Stimulated activated CD4-positive, alpha-beta T cell treated with anti-CD3 and anti-CD28 coated beads, Interleukin-15, amount 100 ng/mL, for 24 hours (primary cell): ENCODE measurements at regions not wholly inside any gene's neighbourhood (a gene's known extent, or its start where the extent isn't known, plus 50 kb on each side); places are given as distances from the start of the nearest gene placed in this dataset.
"Not testable (repeated sequence)": the region's sequence is repeated elsewhere in the genome, so short reads cannot be mapped to it uniquely, and the experiment has no call there.

Experiments used
- DNase-seq: peaks from one replicate; pipeline ENCODE4 v3.0.0-alpha.2; 2020

DNA sequence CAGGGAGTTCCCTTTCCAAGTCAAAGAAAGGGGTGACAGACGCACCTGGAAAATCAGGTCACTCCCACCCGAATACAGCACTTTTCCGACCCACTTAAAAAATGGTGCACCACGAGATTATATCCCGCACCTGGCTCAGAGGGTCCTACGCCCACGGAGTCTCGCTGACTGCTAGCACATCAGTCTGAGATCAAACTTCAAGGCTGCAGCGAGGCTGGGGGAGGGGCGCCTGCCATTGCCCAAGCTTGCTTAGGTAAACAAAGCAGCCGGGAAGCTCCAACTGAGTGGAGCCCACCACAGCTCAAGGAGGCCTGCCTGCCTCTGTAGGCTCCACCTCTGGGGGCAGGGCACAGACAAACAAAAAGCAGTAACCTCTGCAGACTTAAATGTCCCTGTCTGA lies 277.8 kb upstream of the ARHGAP42 start:
- DNase-seq = not testable (repeated sequence)

DNA sequence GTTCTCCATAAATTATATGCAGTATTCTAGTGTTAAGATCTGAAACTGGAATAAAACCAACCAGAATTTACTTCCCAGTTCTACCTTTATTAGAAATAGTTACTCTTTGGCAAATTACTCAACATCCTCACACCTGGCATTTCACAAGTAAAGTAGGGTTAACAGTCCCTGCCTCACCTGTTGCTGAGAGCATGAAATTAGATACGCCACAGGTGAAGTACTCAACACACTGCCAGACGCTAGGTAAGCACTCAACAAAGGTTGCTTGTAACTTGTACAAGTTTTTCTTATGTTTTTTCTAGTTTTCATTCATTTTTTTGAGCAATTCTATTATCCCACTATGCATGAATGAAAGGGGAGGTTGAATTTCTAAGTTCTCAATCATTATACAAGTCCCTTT lies 267.6 kb upstream of the ARHGAP42 start:
- DNase-seq = no peak

DNA sequence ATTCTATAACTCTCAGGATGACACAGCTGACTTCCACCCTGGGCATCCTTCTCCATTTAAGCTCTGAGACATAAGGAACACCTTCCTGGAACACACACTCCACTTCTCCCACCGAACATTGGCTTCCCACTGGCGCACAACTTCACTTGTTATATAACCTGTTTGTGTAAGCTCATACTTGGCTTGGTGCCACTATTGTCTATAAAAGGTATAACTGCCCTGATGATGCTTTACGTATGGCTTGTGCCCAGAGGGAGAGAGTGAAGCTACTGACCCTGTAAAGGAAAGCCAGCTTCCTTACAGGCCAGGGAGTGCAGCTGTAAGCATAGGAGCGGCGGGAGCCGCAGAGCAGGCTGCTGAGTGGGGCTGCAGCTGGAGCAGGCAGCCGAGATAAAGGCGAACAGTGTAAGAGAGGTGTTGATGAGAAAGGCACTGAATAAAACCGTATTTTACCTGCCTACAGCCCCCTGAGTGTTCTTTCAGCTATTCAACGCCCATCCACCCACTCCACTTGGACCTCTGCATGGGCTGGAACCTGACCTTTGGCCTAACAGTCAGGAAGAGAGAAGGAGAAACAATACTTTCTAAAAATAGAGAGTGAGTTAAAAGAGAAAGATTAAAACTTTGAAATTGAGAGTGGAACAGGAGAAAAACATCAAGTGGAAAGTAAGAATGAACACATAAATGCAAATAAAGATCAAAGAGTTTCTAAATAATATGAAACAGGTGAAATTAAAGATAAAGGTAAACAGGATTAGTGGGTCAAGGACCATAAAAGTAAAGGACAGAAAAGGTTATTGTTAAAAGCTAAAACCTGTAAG lies 252.1 kb upstream of the ARHGAP42 start:
- DNase-seq = no peak

DNA sequence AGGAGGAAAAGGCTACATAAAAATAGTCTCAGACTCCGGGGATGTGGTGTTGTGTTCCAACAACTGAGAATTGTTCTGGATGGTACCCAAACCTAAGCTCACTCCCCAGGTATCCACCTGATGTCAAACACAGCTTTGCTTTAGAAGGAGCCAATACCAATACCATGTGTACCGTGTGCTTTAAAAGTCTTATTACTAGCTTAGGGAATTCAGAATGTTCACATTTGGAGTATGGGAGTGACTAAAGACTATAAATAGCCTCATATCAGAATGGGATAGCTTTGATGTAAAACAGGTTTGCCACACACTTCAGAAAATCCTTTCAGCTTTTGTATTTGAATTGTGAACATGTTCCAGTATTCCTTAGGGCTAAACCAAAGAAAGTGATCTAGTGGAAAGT lies 248.7 kb upstream of the ARHGAP42 start:
- DNase-seq = no peak

DNA sequence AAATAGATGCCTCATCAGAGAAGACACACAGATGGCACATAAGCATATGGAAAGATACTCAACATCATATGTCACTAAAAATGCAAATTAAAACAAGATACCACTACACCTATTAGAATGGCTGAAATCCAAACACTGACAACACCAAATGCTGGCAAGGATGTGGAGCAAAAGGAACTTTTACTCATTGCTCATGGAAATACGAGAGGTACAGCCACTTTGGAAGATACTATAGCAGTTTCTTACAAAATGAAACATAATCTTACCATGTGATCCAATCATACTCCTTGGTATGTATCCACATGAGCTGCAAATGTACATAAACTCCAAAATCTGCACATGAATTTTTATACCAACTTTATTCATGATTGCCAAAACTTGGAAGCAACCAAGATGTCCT lies 246.0 kb upstream of the ARHGAP42 start:
- DNase-seq = no peak

DNA sequence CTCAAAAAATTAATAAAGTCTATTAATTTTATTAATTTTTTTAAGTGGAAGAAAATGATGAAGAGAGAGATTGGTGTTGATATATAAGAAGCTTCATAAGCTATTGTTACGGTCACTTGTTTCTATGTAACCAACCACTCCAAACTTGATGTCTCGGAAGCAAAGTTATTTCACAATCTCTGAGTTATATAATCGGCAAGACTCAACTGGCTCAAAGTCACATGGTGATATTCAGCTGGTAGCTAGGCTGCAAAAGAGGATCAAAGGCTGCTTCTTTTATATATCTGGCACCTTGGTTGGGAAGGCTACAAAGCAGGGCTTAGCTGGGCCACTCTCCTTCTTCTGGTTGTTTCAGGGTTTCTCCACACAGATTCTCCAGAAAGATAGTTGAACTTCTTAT lies 245.1 kb upstream of the ARHGAP42 start:
- no peak for DNase-seq

DNA sequence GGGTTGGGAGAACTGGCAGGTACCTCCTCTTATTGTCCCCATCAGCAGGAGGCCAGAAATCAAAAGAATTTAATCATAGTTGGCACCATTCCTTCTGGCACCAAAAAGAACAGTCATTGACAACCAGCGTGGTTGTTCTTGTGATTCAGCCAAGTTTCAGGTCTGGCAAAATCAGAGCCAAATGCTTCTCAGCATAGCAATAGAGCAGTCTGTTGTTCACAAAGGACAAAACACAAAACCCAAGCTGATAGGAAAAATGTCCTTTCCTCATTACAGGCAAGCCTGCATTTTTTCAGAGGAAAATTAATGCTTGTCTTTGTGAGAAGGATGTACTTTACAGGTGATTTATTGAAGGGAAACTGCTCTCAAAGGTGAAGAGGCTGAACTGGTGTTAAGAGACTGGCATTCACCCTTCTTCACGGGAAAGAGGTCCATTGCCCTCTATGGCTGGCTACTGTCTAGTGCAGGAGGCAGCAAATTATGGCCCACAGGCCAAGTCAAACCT lies 241.8 kb upstream of the ARHGAP42 start:
- DNase-seq = no peak

DNA sequence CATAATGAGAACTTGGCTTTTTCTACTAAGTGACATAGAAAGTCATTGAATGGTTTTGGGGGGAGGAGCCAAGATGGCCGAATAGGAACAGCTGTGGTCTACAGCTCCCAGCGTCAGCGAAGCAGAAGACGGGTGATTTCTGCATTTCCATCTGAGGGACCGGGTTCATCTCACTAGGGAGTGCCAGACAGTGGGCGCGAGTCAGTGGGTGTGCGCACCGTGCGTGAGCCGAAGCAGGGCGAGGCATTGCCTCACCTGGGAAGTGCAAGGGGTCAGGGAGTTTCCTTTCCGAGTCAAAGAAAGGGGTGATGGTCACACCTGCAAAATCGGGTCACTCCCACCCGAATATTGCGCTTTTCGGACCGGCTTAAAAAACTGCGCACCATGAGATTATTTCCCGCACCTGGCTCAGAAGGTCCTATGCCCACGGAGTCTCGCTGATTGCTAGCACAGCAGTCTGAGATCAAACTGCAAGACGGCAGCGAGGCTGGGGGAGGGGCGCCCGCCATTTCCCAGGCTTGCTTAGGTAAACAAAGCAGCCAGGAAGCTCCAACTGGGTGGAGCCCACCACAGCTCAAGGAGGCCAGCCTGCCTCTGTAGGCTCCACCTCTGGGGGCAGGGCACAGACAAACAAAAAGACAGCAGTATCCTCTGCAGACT lies 235.2 kb upstream of the ARHGAP42 start:
- not testable (repeated sequence) for DNase-seq

DNA sequence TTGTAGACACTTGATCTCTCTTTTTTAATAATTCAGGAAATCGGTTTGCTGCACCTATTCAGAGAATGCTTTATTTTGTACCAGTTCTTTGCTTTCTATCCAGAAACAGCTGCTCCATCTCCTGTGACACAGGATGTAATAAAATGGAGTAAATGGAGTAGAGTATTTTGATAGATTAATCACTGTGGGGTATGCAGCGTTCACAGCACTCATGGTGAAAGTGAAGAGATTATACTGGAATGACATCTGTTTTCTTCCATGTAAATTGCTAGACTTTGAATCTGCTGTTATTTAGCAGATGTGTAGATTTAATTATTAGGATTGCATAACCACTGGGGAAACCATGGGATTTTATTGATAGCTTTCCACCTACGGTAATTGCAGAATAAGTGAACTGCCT lies 227.3 kb upstream of the ARHGAP42 start:
- DNase-seq = no peak

DNA sequence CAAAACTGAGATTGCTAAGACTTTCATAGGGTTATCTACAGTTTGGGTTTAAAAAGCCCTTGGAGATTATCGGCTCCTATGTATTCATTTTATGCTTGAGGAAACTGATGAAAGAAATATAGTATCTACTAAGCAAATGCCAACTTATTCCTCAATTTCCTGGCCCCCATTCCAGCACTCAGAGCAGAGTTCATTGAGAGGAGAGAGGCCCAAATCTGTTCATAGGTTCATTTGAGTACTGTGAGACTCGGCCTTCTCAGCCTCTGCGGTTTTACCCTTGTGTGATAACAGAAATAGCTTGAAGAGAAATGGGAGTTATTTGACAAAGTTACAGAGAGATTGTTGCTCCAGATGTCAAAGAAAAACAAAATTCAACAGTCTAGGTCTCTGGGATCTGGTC lies 226.7 kb upstream of the ARHGAP42 start:
- DNase-seq = no peak

DNA sequence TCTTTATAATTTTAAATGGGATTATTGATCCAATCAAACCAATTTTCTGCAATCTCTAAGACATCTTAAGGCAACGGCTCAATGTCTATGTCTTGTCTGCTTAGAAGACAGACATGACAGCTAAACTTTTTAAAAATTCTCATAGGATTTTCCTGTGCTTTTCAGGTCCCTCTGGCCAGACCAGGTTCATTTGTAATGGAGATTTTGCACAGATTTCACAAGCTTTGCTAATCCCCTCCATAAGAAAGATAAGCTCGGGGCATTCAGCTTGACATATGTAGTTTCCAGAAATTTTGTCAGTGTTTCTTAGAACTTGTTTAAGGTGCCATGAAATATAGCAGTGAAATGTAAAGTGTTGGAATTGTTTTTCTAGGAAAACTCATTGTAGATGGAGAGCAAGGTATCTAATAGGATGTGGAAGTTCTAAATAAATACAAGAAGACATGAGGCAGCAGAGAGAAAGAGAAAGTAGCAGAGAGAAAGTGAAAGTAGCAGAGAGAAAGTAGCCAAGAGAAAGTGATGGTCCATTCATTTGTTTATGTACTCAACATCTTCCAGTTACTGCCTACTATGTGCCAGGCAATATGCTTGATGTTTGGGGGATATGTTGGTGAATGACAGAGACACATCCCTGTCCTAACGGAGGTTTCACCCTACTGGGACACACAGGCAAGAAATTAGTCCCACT lies 219.1 kb upstream of the ARHGAP42 start:
- no peak for DNase-seq

DNA sequence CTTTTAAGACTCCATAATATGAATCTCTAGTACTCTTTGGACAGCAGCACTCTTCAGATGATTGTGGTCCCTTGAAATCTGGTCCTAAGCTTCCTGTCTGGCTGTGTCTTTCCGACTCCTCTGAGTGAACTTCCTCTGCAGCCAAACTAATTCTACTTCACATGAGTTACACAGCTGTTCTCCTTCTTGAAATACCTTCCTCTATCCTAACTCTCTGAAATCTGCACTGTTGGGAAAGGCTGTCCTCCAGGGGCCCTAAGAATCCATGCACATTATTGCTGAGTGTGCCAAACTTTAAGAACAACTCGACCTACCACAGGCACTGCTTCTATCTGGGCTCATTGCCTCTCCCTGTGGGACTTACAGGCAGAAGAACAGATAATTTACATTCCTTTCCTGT lies 217.3 kb upstream of the ARHGAP42 start:
- no peak for DNase-seq

DNA sequence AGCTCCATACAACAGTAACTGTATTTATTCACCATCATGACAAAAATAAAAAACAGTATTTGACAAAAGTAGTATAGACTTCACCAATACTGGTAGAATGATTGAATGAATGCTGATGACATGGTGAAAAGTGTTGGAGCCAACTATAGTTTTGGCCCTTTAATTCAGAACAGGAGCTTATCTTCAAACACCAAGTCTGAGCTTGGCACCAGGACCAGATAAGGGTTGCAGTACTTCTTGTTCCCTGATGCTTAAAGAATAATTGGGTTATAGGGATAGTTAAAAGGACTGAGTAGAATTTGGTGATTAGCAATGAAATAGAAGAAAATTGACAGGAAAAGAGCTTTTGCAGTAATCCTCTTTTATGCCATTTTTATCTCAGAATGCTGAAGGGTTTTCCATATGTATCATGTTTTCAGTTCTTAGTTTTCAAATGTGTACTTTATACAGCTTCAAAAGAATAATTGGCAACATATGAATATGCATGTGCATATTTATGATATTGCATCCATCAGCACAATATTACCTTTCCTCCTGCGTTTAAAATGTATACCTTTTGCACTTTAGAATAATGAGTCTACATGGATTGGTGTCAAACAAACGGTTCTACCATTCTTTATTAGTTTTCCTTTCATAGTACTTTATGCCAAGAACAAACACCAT lies 214.2 kb upstream of the ARHGAP42 start:
- DNase-seq = no peak

DNA sequence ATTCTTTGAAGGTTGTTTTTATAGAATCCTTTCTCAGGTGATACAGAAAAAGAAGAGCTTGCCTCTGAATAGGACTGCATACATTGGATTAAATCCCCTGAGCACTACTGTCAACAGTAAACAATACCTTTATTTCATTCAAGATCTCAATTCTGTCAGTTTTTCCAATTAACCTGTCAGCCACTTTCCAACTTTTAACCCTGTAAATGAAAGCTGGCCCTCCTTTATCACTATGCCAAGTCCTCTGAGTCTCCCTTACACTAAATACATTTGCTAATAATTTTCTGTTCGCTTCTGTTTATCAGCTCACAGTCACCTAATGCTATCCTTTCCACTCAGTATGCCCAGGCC lies 213.7 kb upstream of the ARHGAP42 start:
- no peak for DNase-seq

DNA sequence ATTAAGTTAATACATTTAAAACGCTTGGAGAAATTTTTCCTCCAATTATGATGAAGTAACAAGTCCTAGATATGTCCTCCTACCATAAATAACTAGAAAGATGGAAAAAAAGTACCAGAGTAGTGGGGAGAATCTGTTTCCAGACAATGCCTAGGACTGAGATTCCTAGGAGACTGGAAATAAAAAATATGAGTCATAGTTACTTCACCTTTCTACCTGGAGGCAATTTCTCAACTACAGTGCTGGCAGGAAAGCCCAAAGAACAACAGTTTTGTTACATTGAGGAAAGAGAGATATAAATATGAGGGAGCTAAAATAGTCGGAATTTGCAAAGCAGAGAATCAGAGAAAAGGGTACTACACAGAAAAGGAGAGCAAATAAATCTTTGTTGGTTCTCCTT lies 202.1 kb upstream of the ARHGAP42 start:
- DNase-seq = no peak

DNA sequence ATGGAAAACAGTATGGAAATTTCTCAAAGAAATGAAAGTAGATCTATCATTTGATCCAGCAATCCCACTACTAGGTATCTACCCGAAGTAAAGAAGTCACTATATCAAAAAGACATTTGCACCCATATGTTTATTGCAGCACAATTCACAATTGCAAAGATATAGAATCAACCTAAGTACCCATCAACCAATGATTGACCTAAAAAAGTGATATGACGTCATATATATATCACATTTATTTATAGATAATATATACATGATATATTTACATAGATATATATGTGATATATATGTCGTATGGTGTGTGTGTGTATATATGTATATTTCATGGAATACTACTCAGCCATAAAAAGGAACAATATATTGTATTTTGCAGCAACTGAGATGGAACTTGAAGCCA lies 188.3 kb upstream of the ARHGAP42 start:
- no peak for DNase-seq

DNA sequence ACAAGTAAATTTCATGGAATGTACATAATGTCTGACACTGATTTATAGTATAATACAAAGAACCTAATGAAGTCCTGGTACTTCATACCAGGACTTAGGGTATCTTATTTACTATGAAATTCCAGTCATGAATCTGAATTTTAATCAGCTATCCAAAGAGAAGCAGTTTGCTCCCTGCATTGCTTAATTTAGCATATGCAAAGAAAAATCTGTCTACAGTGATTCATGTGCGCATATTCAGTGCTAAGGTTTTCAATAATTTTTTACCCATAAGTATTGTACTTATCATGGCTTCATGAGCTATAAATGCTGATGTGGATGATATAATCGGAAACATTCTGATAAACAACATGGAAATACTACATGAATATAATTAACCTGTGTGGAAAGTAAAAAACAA lies 185.6 kb upstream of the ARHGAP42 start:
- DNase-seq = no peak

DNA sequence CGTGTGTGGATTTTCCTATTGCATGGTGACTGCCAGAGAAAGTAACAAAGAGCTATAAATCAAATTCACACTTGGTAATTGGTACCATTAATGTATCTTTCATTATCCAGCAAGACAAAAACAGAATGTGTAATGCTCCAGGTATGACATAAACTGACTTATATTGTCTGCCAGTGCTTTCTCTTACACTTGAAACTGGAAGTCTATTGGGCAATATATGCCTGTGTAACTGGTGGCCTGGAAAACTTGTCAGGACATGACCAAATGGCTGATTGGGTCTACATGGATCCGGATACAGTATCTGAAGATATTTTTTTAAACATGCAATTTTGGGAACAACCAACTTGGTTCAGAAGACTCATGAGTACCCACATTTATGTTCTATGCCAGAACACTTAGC lies 174.6 kb upstream of the ARHGAP42 start:
- no peak for DNase-seq

DNA sequence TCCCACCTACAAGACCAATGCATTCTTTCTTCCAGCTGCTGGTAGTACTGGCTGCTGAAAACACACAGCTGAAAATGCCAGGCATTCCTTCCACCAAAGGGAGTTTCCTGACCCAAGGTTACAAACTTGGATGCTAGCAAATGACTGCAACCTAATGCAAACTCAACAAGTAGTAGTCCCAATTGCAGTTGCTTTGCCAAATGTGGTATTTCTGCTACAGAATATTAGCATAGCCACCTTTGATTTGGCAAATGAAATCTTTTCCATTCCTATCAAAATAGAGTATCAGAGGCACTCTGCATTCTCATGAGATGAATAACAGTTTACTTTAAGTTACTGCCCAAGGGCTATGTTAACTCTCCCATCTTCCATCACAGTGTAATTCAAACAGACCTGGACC lies 172.0 kb upstream of the ARHGAP42 start:
- no peak for DNase-seq

DNA sequence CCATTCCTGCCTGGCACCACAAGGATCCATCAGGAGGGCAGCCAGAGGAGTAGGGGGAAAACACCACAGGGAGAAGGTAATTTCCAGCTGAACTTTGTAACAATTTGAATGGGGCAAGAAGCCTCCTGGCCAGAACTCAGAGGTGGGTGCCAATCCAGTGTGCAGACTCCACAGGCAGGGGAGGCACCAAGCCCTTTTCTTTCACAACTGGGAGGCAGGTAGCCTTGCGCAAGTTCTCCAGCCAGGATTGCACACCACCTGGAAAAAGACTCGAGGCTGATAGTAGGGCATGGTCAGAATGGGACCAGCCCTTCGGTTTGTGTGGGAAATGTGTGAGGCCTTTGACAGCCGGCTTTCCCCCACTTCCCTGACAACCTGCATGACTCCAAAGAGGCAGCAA lies 161.9 kb upstream of the ARHGAP42 start:
- DNase-seq = no peak

DNA sequence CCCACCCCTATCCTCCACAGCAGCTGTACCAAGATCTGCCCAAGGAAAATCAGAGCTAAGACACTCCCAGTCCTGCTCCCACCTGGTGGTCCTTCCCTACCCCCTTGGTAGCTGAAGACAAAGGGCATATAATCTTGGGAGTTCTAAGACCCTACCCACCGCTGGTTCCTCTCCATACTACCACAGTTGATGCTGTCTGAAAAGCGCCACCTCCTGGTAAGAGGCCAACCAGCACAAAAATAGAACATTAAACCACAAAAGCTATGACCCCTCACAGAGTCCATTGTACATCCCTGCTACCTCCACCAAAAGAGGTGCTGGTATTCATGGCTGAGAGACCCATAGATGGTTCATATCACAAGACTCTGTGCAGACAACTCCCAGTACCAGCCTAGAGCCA lies 161.5 kb upstream of the ARHGAP42 start:
- no peak for DNase-seq

DNA sequence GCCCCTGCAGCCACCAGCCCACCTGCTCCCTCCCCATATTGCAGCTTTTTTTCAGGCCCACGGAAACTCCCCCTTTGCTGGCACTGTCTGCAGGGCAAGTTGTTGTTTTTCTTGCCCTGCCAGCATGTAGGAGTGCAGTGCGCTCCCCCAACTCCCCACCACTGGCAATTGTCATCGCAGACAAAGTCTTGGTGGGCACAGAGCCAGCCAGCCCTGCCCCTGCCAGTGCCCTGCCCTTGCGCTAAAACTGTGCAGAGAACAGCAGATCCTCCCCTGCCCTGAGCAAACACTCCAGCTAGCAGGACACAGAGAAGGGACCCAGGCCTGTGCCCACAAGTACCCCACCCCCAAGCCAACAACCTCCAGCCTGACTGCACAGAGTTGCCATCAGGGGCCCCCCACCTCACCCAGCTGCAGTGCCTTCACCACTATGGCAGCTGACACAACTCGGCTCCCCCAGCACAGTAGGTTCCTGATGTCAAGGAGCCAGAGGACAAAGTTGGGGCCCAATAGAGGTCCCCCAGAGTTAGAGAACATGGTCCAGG lies 158.1 kb upstream of the ARHGAP42 start:
- DNase-seq = no peak

DNA sequence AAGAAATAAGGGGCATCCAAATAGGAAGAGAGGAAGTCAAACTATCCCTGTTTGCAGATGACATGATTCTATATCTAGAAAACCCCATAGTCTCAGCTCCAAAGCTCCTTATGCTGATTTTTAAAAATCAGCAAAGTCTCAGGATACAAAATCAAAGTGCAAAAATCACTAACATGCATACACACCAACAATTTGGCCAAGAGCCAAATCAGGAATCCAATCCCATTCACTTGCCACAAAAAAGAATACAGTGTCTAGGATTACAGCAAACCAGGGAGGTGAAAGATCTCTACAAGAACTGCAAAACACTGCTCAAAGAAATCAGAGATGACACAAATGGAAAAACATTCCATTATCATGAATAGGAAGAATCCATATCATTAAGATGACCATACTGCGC lies 155.8 kb upstream of the ARHGAP42 start:
- not testable (repeated sequence) for DNase-seq
